ENCODE measurements at regions not wholly inside any gene's neighbourhood (a gene's known extent, or its start where the extent isn't known, plus 50 kb on each side); places are given as distances from the start of the nearest gene placed in this dataset.

DNA sequence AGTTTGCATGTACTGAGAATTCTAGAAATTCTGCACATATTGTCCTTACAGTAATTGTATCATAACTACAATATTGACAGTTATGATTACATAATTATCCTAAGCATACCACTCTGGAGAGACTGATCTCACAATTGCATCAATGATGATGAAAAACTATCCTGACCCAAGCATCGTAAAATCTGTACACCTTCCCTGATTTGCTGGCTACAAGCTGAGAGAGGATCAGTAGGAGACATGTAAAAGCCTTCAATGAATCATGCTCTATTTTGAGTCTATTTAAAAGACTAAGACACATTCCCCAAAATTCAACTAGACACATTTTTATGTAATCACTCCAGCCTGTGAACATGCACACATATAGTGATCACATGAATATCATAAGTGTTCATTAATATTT, 1833.8 kb downstream of the EFNA5 start:
- Histone ChIP-seq H3K4ac (ENCODE audit: low read depth, low read length) (no peak overlapping the region), H4K8ac (replicated peaks; ENCODE audit: insufficient read length, low read depth, low read length) (no peak overlapping the region), H3K4me1 (ENCODE audit: insufficient read depth, low read length) (no peaks in the 10 kb centered on the region), H2BK120ac (ENCODE audit: low read depth, low read length, poor library complexity, severe bottlenecking) (no peak overlapping the region), H3K9ac (ENCODE audit: extremely low read depth, insufficient read length, low read length) (no peak overlapping the region), H2BK15ac (ENCODE audit: low read depth, low read length) (no peak overlapping the region), H2BK5ac (ENCODE audit: insufficient read length, low read length) (no peak overlapping the region), H3K23ac (ENCODE audit: insufficient read length, low read depth, low read length) (no peak overlapping the region), H4K91ac (ENCODE audit: insufficient read length, low read depth, low read length) (no peak overlapping the region), H3K56ac (ENCODE audit: insufficient read length, low read depth, low read length) (no peak overlapping the region), H3K27me3 (ENCODE audit: insufficient read depth, low read length) (no peaks in the 10 kb centered on the region), H3K18ac (ENCODE audit: insufficient read length, low read depth, low read length) (no peak overlapping the region), H3K79me1 (ENCODE audit: insufficient read depth, low read depth, low read length, poor library complexity, severe bottlenecking) (no peaks in the 10 kb centered on the region), H2BK12ac (ENCODE audit: insufficient read length, low read depth, low read length) (no peak overlapping the region), H2AK5ac (ENCODE audit: insufficient read length, low read length) (no peak overlapping the region), H3K14ac (ENCODE audit: insufficient read depth, low read length) (no peak overlapping the region), H4K5ac (ENCODE audit: insufficient read length, low read depth, low read length) (no peak overlapping the region), H3K79me2 (ENCODE audit: insufficient read depth, low read length) (no peaks in the 10 kb centered on the region), H3T11ph (ENCODE audit: low read length) (no peak overlapping the region), H3K4me2 (ENCODE audit: insufficient read depth, insufficient read length, low read length) (no peak overlapping the region), H2BK20ac (ENCODE audit: low read depth, low read length, poor library complexity, severe bottlenecking) (no peak overlapping the region), H2AFZ (ENCODE audit: low read length) (no peak overlapping the region), H3K27ac (ENCODE audit: insufficient read length, low read depth, low read length) (no peak overlapping the region), H3K23me2 (ENCODE audit: insufficient read length, low read depth, low read length, poor library complexity, severe bottlenecking) (no peaks in the 10 kb centered on the region), H3K9me3 (ENCODE audit: control insufficient read depth, low read depth, low read length) (no peaks in the 10 kb centered on the region), H4K20me1 (ENCODE audit: control insufficient read depth, insufficient read depth, insufficient read length) (no peaks in the 10 kb centered on the region)
- WGBS (ENCODE audit: extremely low coverage, insufficient read length, low lambda C conversion rate): no CpG with 5 or more reads among the region's 1 CpG
- DNase-seq: no peak
- Mint-ChIP-seq H3K4me1 (peaks cover 3 to 6% of the 10 kb centered on the region in 2 experiments; a peak in 2 of 4 replicates), H3K4me3 (no peak overlapping the region), H3K27me3 (ENCODE audit: low read depth) (no peaks in the 10 kb centered on the region), H3K36me3 (ENCODE audit: insufficient read depth in 1 of 3, low read depth in 3 of 3) (peaks cover 3 to 7% (median 6%) of the 10 kb centered on the region in 3 experiments; a peak in 6 of 7 replicates), H3K9me3 (peaks cover 0 to 2% of the 10 kb centered on the region in 2 experiments; a peak in 2 of 5 replicates), H3K27ac (no peak overlapping the region)
- TF ChIP-seq, protein P1, sequence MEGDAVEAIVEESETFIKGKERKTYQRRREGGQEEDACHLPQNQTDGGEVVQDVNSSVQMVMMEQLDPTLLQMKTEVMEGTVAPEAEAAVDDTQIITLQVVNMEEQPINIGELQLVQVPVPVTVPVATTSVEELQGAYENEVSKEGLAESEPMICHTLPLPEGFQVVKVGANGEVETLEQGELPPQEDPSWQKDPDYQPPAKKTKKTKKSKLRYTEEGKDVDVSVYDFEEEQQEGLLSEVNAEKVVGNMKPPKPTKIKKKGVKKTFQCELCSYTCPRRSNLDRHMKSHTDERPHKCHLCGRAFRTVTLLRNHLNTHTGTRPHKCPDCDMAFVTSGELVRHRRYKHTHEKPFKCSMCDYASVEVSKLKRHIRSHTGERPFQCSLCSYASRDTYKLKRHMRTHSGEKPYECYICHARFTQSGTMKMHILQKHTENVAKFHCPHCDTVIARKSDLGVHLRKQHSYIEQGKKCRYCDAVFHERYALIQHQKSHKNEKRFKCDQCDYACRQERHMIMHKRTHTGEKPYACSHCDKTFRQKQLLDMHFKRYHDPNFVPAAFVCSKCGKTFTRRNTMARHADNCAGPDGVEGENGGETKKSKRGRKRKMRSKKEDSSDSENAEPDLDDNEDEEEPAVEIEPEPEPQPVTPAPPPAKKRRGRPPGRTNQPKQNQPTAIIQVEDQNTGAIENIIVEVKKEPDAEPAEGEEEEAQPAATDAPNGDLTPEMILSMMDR (conservative IDR thresholded peaks at IDR 0.05): no peak
